Sigmoid colon (tissue), 6 donors: ENCODE measurements at regions not wholly inside any gene's neighbourhood (a gene's known extent, or its start where the extent isn't known, plus 50 kb on each side); places are given as distances from the start of the nearest gene placed in this dataset.
A peak's percentile ranks its signal among the peaks of the same experiment; 100 is the strongest.
"Not testable (repeated sequence)": the region's sequence is repeated elsewhere in the genome, so short reads cannot be mapped to it uniquely, and the experiment has no call there.

Experiments
- DNase-seq: peaks from one replicate; pipeline ENCODE4 v3.0.0-alpha.2; 2019
- H3K27ac ChIP-seq, 4 donors: fragments of 200-600 bp; sonication (generic); one replicate each; pipeline ENCODE4 v1.5.1; 2016 to 2019; ENCODE audit warnings: mild to moderate bottlenecking in 1 of 4
- H3K27me3 ChIP-seq, 3 donors: fragments of 200-600 bp; sonication (generic); one replicate each; pipeline ENCODE4 v1.5.1; 2019; ENCODE audit warnings: mild to moderate bottlenecking in 1 of 3
- H3K36me3 ChIP-seq, 4 donors: fragments of 200-600 bp; sonication (generic); one replicate each; pipeline ENCODE4 v1.5.1; 2016 to 2019
- H3K4me1 ChIP-seq, 4 donors: fragments of 200-600 bp; sonication (generic); one replicate each; pipeline ENCODE4 v1.5.1; 2017 to 2019
- H3K4me3 ChIP-seq, 4 donors: fragments of 200-600 bp; sonication (generic); one replicate each; pipeline ENCODE4 v1.5.1; 2017 to 2019; ENCODE audit warnings: mild to moderate bottlenecking in 2 of 4, moderate library complexity in 1 of 4
- H3K9me3 ChIP-seq, 4 donors: fragments of 200-600 bp in 3 of 4; sonication (generic) in 3 of 4; one replicate each; pipeline versions ENCODE4 v1.5.1 to v1.6.1; 2013 to 2019
- WGBS, 2 donors: extraction: QIAGEN DNeasy Blood & Tissue Kit; methylation state at CpG; one replicate each; pipeline ENCODE4 v1.1.7; 2013; 5-methylcytosine and 5-hydroxymethylcytosine counted together
- intact Hi-C: fragments of 100-400 bp; cut with DNase I; formaldehyde crosslinking; loops from one replicate; pipeline ENCODE4 v1.15.1; 2023
- donor health status: healthy with polysubstance abuse.
- donor health status: healthy.

- H3K4me3 ChIP-seq, H3K9me3 ChIP-seq, H3K27ac ChIP-seq, DNase-seq, H3K27me3 ChIP-seq, intact Hi-C loops, H3K4me1 ChIP-seq, H3K36me3 ChIP-seq: not testable (repeated sequence)
- WGBS, 2 donors: no CpG with 5 or more reads among the region's 8 CpGs
Measured at GRCh38 chr7:75201606-75202079, 109.3 kb downstream of the GTF2IRD2B start.

GRCh38 chr7:75205367-75206085, 113.1 kb downstream of the GTF2IRD2B start:
- H3K36me3 ChIP-seq, H3K27me3 ChIP-seq, H3K4me1 ChIP-seq, H3K9me3 ChIP-seq, DNase-seq, H3K27ac ChIP-seq, H3K4me3 ChIP-seq, intact Hi-C loops: not testable (repeated sequence)
- WGBS, 2 donors: no CpG with 5 or more reads among the region's 14 CpGs

GRCh38 chr7:75215460-75215859, 123.1 kb downstream of the GTF2IRD2B start:
- H3K27me3 ChIP-seq, H3K4me3 ChIP-seq, DNase-seq, H3K4me1 ChIP-seq, H3K36me3 ChIP-seq, H3K9me3 ChIP-seq, H3K27ac ChIP-seq, intact Hi-C loops: not testable (repeated sequence)
- WGBS, 2 donors: no CpG with 5 or more reads among the region's 5 CpGs

GRCh38 chr7:75216963-75217362, 124.6 kb downstream of the GTF2IRD2B start:
- H3K4me1 ChIP-seq, H3K9me3 ChIP-seq, H3K27me3 ChIP-seq, H3K27ac ChIP-seq, H3K4me3 ChIP-seq, H3K36me3 ChIP-seq, intact Hi-C loops, DNase-seq: not testable (repeated sequence)
- no CpG with 5 or more reads among the region's 10 CpGs for WGBS, 2 donors

GRCh38 chr7:75226102-75226501, 133.7 kb downstream of the GTF2IRD2B start:
- H3K4me3 ChIP-seq, H3K36me3 ChIP-seq, H3K9me3 ChIP-seq, H3K27me3 ChIP-seq, intact Hi-C loops, H3K4me1 ChIP-seq, DNase-seq, H3K27ac ChIP-seq: not testable (repeated sequence)
- no CpG with 5 or more reads among the region's 4 CpGs for WGBS, 2 donors

- H3K27ac ChIP-seq, DNase-seq, H3K36me3 ChIP-seq, H3K4me3 ChIP-seq, H3K9me3 ChIP-seq, H3K4me1 ChIP-seq, H3K27me3 ChIP-seq, intact Hi-C loops: not testable (repeated sequence)
- 70 to 71% methylated on average over 3 to 6 of the region's 7 CpGs for WGBS, 2 donors
Measured at GRCh38 chr7:75229558-75229957, 137.2 kb downstream of the GTF2IRD2B start.

GRCh38 chr7:75230558-75230957, 138.2 kb downstream of the GTF2IRD2B start:
- H3K9me3 ChIP-seq, H3K27ac ChIP-seq, H3K4me1 ChIP-seq, H3K4me3 ChIP-seq, H3K36me3 ChIP-seq, DNase-seq, intact Hi-C loops, H3K27me3 ChIP-seq: not testable (repeated sequence)
- no CpG with 5 or more reads among the region's 4 CpGs for WGBS, 2 donors

- H3K36me3 ChIP-seq, H3K9me3 ChIP-seq, H3K27me3 ChIP-seq, H3K4me1 ChIP-seq, intact Hi-C loops, H3K4me3 ChIP-seq, DNase-seq, H3K27ac ChIP-seq: not testable (repeated sequence)
- no CpG with 5 or more reads among the region's 13 CpGs for WGBS, 2 donors
Measured at GRCh38 chr7:75235092-75235826, 142.9 kb downstream of the GTF2IRD2B start.

- DNase-seq, H3K4me1 ChIP-seq, H3K27ac ChIP-seq, H3K9me3 ChIP-seq, H3K4me3 ChIP-seq, intact Hi-C loops, H3K27me3 ChIP-seq, H3K36me3 ChIP-seq: not testable (repeated sequence)
- no CpG with 5 or more reads among the region's 11 CpGs for WGBS, 2 donors
Measured at GRCh38 chr7:75235827-75236167, 143.4 kb downstream of the GTF2IRD2B start.

GRCh38 chr7:75237255-75238187, 145.1 kb downstream of the GTF2IRD2B start:
- DNase-seq: not testable (repeated sequence)
- WGBS, 2 donors: 0 to 1% methylated on average over 11 to 12 of the region's 103 CpGs

GRCh38 chr7:75238309-75238708, 145.9 kb downstream of the GTF2IRD2B start:
- H3K36me3 ChIP-seq, H3K4me3 ChIP-seq, H3K27me3 ChIP-seq, intact Hi-C loops, H3K4me1 ChIP-seq, H3K9me3 ChIP-seq, H3K27ac ChIP-seq, DNase-seq: not testable (repeated sequence)
- WGBS, 2 donors: no CpG with 5 or more reads among the region's 10 CpGs

More at GRCh38 chr7:75237255-75238187, 145.1 kb downstream of the GTF2IRD2B start:
- H3K27ac ChIP-seq, H3K36me3 ChIP-seq, H3K4me1 ChIP-seq, intact Hi-C loops, H3K27me3 ChIP-seq, H3K9me3 ChIP-seq: not testable (repeated sequence)
- peak overlapping the region in 1 of 4 donors; percentile 27 for H3K4me3 ChIP-seq

- H3K4me1 ChIP-seq, H3K27ac ChIP-seq, DNase-seq, intact Hi-C loops, H3K9me3 ChIP-seq, H3K27me3 ChIP-seq, H3K4me3 ChIP-seq, H3K36me3 ChIP-seq: not testable (repeated sequence)
- WGBS, 2 donors: no CpG with 5 or more reads among the region's 3 CpGs
Measured at GRCh38 chr7:75243638-75244037, 151.2 kb downstream of the GTF2IRD2B start.
